PC-9 (cell line): ENCODE measurements at regions not wholly inside any gene's neighbourhood (a gene's known extent, or its start where the extent isn't known, plus 50 kb on each side); places are given as distances from the start of the nearest gene placed in this dataset.
"Not testable (repeated sequence)": the region's sequence is repeated elsewhere in the genome, so short reads cannot be mapped to it uniquely, and the experiment has no call there.

Experiments
- BruUV-seq: library from RNA; stranded (reverse); fragments of 400-500 nt; replicated peaks from 2 replicates; lab custom pipeline; 2021; lab: Mats Ljungman, UMichigan
- CTCF ChIA-PET: fragments of 300-600 bp; sonication (Branson Sonifier 250); formaldehyde crosslinking; loops from one replicate; lab custom pipeline; 2022; ENCODE audit warnings: antibody characterized with exemption; lab: Charles Lee
- POLR2A ChIA-PET: fragments of 300-600 bp; sonication (Branson Sonifier 250); formaldehyde crosslinking; loops from one replicate; lab custom pipeline; 2022; ENCODE audit warnings: antibody characterized with exemption; ENCODE audit not compliant: unreplicated experiment; lab: Charles Lee
- DNase-seq, 2 experiments: peaks; one replicate each; pipeline versions ENCODE4 v3.0.0 to v3.0.0-alpha.2; 2015 to 2022; ENCODE audit warnings: mixed read lengths in 1 of 2
- H2AFZ ChIP-seq: fragments of 200-600 bp; sonication (generic); 2 replicates; pipeline ENCODE4 v1.8.1; 2017; ENCODE audit warnings: antibody characterized with exemption
- H3F3A ChIP-seq: fragments of 200-600 bp; sonication (generic); 2 replicates; pipeline ENCODE4 v1.8.1; 2017; ENCODE audit warnings: antibody characterized with exemption, mild to moderate bottlenecking, low read depth; ENCODE audit not compliant: insufficient read depth
- H3K27ac ChIP-seq: fragments of 200-600 bp; sonication (generic); 2 replicates; pipeline ENCODE4 v1.6.1; 2016; ENCODE audit warnings: mixed run types
- H3K27me3 ChIP-seq: fragments of 200-600 bp; sonication (generic); 2 replicates; pipeline ENCODE4 v1.6.1; 2016; ENCODE audit warnings: low read depth, mixed run types; ENCODE audit not compliant: insufficient read depth
- H3K36me3 ChIP-seq: fragments of 200-600 bp; sonication (generic); 2 replicates; pipeline ENCODE4 v1.6.1; 2016; ENCODE audit warnings: low read depth, mixed run types
- H3K4me1 ChIP-seq: fragments of 200-600 bp; sonication (generic); replicated peaks from 2 replicates; pipeline ENCODE4 v1.6.1; 2016; ENCODE audit warnings: mixed run types; ENCODE audit not compliant: insufficient read depth
- H3K4me2 ChIP-seq: fragments of 200-600 bp; sonication (generic); 2 replicates; pipeline ENCODE4 v1.6.1; 2017; ENCODE audit warnings: mixed run types
- H3K4me3 ChIP-seq: fragments of 200-600 bp; sonication (generic); 2 replicates; pipeline ENCODE4 v1.6.1; 2016; ENCODE audit warnings: mixed run types
- H3K79me2 ChIP-seq: fragments of 200-600 bp; sonication (generic); 2 replicates; pipeline ENCODE4 v1.6.1; 2017; ENCODE audit warnings: low read depth, mixed run types
- H3K9me2 ChIP-seq: fragments of 200-600 bp; sonication (generic); 2 replicates; pipeline ENCODE4 v1.8.1; 2017; ENCODE audit warnings: mild to moderate bottlenecking; ENCODE audit not compliant: insufficient read depth
- H3K9me3 ChIP-seq: fragments of 200-600 bp; sonication (generic); 2 replicates; pipeline ENCODE4 v1.8.1; 2016; ENCODE audit warnings: low read depth; ENCODE audit not compliant: insufficient read depth
- H4K20me1 ChIP-seq: fragments of 200-600 bp; sonication (generic); 2 replicates; pipeline ENCODE4 v1.8.1; 2017; ENCODE audit not compliant: insufficient read depth
- EZH2 ChIP-seq: fragments of 200-600 bp; sonication (generic); IDR thresholded peaks from 2 replicates; pipeline ENCODE4 v1.8.0; 2017; ENCODE audit warnings: antibody characterized with exemption, low read depth
- intact Hi-C: fragments of 100-400 bp; cut with micrococcal nuclease; formaldehyde crosslinking; loops from one replicate; pipeline ENCODE4 v1.10.0; 2022; ENCODE audit not compliant: unreplicated experiment
- TF ChIP-seq, protein P1 (sequence below): fragments of 200-600 bp; sonication (generic); conservative IDR thresholded peaks from 2 replicates; pipeline ENCODE4 v1.6.1; 2017; ENCODE audit warnings: mixed run types, antibody characterized with exemption, mild to moderate bottlenecking, moderate library complexity

DNA sequence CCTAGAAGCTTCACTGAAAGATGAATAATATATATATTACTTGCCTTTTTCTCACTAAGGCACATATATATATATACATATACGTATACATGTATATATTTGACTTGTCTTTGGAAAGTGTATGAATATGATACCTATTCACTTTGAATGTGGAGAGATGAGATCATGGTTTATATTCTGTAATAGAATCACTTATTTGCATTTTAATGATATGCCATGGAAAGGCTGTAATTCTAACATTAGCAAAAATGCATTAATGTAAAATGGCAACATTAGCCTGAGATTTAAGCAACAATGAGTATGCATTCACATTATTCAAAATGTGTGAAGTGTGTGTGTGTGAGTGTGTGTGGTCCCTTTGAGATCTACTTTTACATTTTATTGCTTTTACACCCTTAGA, 54.5 kb upstream of the PRKD1 start:
- no peaks in the 10 kb centered on the region for H3K4me1 ChIP-seq

DNA sequence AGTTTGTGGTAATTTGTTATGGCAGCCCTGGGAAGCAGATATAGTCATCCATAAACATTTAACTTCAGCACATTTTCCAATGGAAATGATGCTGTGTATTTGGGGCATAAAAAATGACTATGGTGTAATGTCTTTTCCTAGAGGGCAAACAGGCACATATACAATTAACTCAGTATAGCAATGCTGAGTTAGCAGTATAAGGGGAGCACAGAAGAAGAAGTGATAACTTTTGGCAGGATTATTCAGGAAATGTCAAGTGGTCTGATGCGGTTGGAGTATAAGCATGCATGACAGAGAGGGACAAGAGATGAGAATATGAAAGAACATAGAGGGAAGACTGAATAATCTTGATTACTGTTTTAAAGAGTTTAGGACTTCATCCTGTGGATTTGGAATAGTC, 55.3 kb upstream of the PRKD1 start:
- DNase-seq: no peak
- no peak overlapping the region for H2AFZ ChIP-seq
- H3K36me3 ChIP-seq: no peaks in the 10 kb centered on the region
- no peak overlapping the region for H3K27ac ChIP-seq
- H3K79me2 ChIP-seq: no peaks in the 10 kb centered on the region
- TF ChIP-seq EZH2: no peak
- CTCF ChIA-PET: no interaction called here
- no TSS peak for BruUV-seq
- H3K4me2 ChIP-seq: no peak overlapping the region
- intact Hi-C loops: no loop called here
- POLR2A ChIA-PET: no interaction called here
- no peaks in the 10 kb centered on the region for H4K20me1 ChIP-seq
- H3K4me1 ChIP-seq: no peaks in the 10 kb centered on the region
- no peaks in the 10 kb centered on the region for H3K9me3 ChIP-seq
- no peaks in the 10 kb centered on the region for H3K9me2 ChIP-seq
- no peaks in the 10 kb centered on the region for H3F3A ChIP-seq
- H3K4me3 ChIP-seq: no peak overlapping the region
- H3K27me3 ChIP-seq: no peaks in the 10 kb centered on the region

More for the DNA sequence above, 54.5 kb upstream of the PRKD1 start:
- H3K4me3 ChIP-seq: no peak overlapping the region
- H3F3A ChIP-seq: no peaks in the 10 kb centered on the region
- CTCF ChIA-PET: no interaction called here
- H3K27ac ChIP-seq: no peak overlapping the region
- DNase-seq: no peak
- no peaks in the 10 kb centered on the region for H3K9me2 ChIP-seq
- H3K27me3 ChIP-seq: no peaks in the 10 kb centered on the region
- POLR2A ChIA-PET: no interaction called here
- H3K79me2 ChIP-seq: no peaks in the 10 kb centered on the region
- no peak overlapping the region for H3K4me2 ChIP-seq
- intact Hi-C loops: no loop called here
- TF ChIP-seq, protein P1, sequence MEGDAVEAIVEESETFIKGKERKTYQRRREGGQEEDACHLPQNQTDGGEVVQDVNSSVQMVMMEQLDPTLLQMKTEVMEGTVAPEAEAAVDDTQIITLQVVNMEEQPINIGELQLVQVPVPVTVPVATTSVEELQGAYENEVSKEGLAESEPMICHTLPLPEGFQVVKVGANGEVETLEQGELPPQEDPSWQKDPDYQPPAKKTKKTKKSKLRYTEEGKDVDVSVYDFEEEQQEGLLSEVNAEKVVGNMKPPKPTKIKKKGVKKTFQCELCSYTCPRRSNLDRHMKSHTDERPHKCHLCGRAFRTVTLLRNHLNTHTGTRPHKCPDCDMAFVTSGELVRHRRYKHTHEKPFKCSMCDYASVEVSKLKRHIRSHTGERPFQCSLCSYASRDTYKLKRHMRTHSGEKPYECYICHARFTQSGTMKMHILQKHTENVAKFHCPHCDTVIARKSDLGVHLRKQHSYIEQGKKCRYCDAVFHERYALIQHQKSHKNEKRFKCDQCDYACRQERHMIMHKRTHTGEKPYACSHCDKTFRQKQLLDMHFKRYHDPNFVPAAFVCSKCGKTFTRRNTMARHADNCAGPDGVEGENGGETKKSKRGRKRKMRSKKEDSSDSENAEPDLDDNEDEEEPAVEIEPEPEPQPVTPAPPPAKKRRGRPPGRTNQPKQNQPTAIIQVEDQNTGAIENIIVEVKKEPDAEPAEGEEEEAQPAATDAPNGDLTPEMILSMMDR: no peak
- TF ChIP-seq EZH2: no peak
- no TSS peak for BruUV-seq
- no peaks in the 10 kb centered on the region for H3K36me3 ChIP-seq
- H2AFZ ChIP-seq: no peak overlapping the region
- no peaks in the 10 kb centered on the region for H4K20me1 ChIP-seq
- H3K9me3 ChIP-seq: no peaks in the 10 kb centered on the region

DNA sequence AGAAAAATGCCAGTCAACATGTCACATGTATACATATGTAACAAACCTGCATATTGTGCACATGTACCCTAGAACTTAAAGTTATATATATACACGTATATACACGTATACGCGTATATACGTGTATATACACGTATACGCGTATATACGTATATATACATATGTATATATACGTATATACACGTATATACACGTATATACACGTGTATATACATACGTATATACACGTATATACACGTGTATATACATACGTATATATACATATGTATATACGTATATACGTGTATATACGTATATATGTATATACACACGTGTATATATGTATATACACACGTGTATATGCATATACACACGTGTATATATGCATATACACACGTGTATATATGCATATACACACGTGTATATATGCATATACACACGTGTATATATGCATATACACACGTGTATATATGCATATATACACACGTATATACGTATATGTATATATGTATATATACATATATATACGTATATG, 62.8 kb upstream of the PRKD1 start:
- H3K27ac ChIP-seq, H3K9me2 ChIP-seq, CTCF ChIA-PET, BruUV-seq, H3K4me2 ChIP-seq, H2AFZ ChIP-seq, intact Hi-C loops, H3K9me3 ChIP-seq, DNase-seq, H4K20me1 ChIP-seq, POLR2A ChIA-PET, H3K27me3 ChIP-seq, H3K4me1 ChIP-seq, H3K4me3 ChIP-seq, H3K36me3 ChIP-seq, H3F3A ChIP-seq, H3K79me2 ChIP-seq: not testable (repeated sequence)

DNA sequence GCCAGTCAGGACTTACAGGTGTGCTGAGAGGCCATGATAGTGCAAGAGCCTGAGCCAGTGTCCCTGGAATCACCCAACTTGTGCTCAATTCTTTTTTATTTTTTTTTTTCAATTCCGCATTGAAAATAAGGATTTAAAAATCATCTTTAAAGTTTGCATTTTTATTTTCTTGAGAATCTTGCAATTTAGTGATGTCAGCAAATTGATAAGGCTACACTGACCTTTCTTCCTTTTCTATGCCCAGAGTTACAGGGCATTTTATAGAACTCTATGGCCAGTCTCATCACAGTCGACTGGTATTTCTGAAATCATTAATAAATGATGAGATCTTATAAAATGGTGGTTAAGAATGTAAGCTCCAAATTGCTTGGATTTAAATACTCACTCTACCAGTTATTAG, 63.3 kb upstream of the PRKD1 start:
- no peak overlapping the region for H3K4me3 ChIP-seq
- ChIA-PET POLR2A (no interaction called here), CTCF (no interaction called here)
- no peaks in the 10 kb centered on the region for H3F3A ChIP-seq
- no peak overlapping the region for H3K27ac ChIP-seq
- no peaks in the 10 kb centered on the region for H3K36me3 ChIP-seq
- BruUV-seq: no TSS peak
- H3K79me2 ChIP-seq: no peaks in the 10 kb centered on the region
- intact Hi-C loops: no loop called here
- H4K20me1 ChIP-seq: no peaks in the 10 kb centered on the region
- DNase-seq: no peak
- no peak overlapping the region for H3K4me2 ChIP-seq
- H2AFZ ChIP-seq: no peak overlapping the region
- no peaks in the 10 kb centered on the region for H3K27me3 ChIP-seq
- no peaks in the 10 kb centered on the region for H3K9me3 ChIP-seq
- TF ChIP-seq, protein P1: no peak
- no peak for TF ChIP-seq EZH2
- no peaks in the 10 kb centered on the region for H3K4me1 ChIP-seq
- no peaks in the 10 kb centered on the region for H3K9me2 ChIP-seq
